ENCODE measurements at regions not wholly inside any gene's neighbourhood (a gene's known extent, or its start where the extent isn't known, plus 50 kb on each side); places are given as distances from the start of the nearest gene placed in this dataset.

DNA sequence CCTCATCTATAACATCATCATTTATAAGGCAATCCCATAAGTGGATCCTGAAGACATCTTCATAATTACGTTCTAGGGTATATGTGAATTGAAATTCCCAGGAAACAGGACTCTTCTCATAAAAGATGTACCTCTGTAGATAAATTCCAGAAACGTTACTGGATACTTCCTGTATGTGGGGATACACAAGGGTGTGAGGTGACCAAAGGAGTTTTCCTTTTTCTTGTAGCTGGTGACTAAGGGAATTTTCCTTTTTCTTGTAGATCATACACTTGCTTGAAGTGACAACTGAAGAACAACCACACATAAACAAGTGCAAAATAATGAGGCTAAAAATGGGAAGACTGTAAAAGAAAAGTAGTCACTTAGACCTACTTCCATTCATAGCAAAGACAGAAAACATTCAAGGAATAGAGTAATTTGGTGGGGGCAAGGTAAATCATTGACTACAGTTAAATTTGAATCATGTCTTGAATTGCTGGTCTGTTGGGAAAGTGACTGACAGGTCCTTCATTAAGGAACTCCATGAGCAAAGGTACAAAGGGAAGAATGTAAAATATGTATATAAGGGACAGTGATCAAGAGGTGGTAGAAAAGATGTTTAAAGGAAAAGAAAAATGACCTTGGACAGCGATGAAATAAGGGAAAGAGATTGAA, 53.2 kb upstream of the UBE2E3 start:
- Histone ChIP-seq H3K36me3 (ENCODE audit: low read depth) (no peaks in the 10 kb centered on the region), H3K4me2 (no peak overlapping the region), H3F3A (ENCODE audit: insufficient read depth, low read depth) (no peaks in the 10 kb centered on the region), H3K79me2 (ENCODE audit: low read depth) (no peaks in the 10 kb centered on the region), H3K27me3 (ENCODE audit: insufficient read depth, low read depth) (no peaks in the 10 kb centered on the region), H2AFZ (0 out of 2 replicates have a peak overlapping the region, but pooled peaks have one; percentile 3), H3K4me1 (replicated peaks; ENCODE audit: insufficient read depth) (no peaks in the 10 kb centered on the region), H3K4me3 (no peak overlapping the region), H3K9me3 (ENCODE audit: insufficient read depth, low read depth) (no peaks in the 10 kb centered on the region), H3K9me2 (ENCODE audit: insufficient read depth) (no peaks in the 10 kb centered on the region), H3K27ac (no peak overlapping the region), H4K20me1 (ENCODE audit: insufficient read depth) (no peaks in the 10 kb centered on the region; the same call in 1 of the 2 replicates)
- DNase-seq: no peak
- ChIA-PET CTCF (no interaction called here), POLR2A (ENCODE audit: unreplicated experiment) (no interaction called here)
- BruUV-seq (replicated peaks): no TSS peak
- intact Hi-C loops (cut with micrococcal nuclease; ENCODE audit: unreplicated experiment): no loop called here
- TF ChIP-seq, protein P1, sequence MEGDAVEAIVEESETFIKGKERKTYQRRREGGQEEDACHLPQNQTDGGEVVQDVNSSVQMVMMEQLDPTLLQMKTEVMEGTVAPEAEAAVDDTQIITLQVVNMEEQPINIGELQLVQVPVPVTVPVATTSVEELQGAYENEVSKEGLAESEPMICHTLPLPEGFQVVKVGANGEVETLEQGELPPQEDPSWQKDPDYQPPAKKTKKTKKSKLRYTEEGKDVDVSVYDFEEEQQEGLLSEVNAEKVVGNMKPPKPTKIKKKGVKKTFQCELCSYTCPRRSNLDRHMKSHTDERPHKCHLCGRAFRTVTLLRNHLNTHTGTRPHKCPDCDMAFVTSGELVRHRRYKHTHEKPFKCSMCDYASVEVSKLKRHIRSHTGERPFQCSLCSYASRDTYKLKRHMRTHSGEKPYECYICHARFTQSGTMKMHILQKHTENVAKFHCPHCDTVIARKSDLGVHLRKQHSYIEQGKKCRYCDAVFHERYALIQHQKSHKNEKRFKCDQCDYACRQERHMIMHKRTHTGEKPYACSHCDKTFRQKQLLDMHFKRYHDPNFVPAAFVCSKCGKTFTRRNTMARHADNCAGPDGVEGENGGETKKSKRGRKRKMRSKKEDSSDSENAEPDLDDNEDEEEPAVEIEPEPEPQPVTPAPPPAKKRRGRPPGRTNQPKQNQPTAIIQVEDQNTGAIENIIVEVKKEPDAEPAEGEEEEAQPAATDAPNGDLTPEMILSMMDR (conservative IDR thresholded peaks at IDR 0.05): no peak
- TF ChIP-seq EZH2 (IDR thresholded peaks at IDR 0.05; ENCODE audit: low read depth): no peak

DNA sequence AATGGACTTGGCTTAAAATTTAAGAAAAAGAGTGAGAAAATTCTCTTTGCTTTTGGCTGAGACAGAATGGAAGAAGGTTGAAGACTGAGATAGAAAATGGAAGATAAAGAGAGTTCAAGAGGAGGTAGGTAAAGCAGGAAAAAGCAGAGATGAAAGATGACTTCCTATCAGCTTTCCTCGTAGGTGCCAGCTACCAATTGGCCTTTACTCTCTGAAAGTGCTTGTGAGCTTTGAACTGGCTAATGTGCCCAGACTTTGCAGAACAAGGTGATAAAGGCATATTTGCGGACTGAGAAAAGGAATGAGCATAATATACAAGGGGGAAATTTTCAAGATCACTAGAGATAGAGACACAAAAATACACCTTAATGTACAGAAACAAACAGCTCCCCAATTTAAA, 54.7 kb upstream of the UBE2E3 start:
- CTCF ChIA-PET: no interaction called here
- Histone ChIP-seq H3K4me2 (no peak overlapping the region), H3K36me3 (ENCODE audit: low read depth) (no peaks in the 10 kb centered on the region), H3K9me3 (ENCODE audit: insufficient read depth, low read depth) (no peaks in the 10 kb centered on the region), H2AFZ (no peak overlapping the region; the same call in 1 of the 2 replicates), H3K27ac (no peak overlapping the region), H4K20me1 (ENCODE audit: insufficient read depth) (no peaks in the 10 kb centered on the region; the same call in 1 of the 2 replicates), H3K9me2 (ENCODE audit: insufficient read depth) (no peaks in the 10 kb centered on the region), H3K4me3 (no peak overlapping the region), H3K79me2 (ENCODE audit: low read depth) (no peaks in the 10 kb centered on the region), H3F3A (ENCODE audit: insufficient read depth, low read depth) (no peaks in the 10 kb centered on the region), H3K27me3 (ENCODE audit: insufficient read depth, low read depth) (no peaks in the 10 kb centered on the region), H3K4me1 (replicated peaks; ENCODE audit: insufficient read depth) (no peaks in the 10 kb centered on the region)
- intact Hi-C loops (cut with micrococcal nuclease; ENCODE audit: unreplicated experiment): no loop called here
- POLR2A ChIA-PET (ENCODE audit: unreplicated experiment): interaction anchor here (0.6 kb wide), 1 partner anchor 200 kb away, joined by 3 read pairs; no protein-coding TSS in a partner anchor
- DNase-seq: no peak
- TF ChIP-seq, protein P1 (conservative IDR thresholded peaks at IDR 0.05): no peak
- TF ChIP-seq EZH2 (IDR thresholded peaks at IDR 0.05; ENCODE audit: low read depth): no peak
- no TSS peak for BruUV-seq (replicated peaks)

DNA sequence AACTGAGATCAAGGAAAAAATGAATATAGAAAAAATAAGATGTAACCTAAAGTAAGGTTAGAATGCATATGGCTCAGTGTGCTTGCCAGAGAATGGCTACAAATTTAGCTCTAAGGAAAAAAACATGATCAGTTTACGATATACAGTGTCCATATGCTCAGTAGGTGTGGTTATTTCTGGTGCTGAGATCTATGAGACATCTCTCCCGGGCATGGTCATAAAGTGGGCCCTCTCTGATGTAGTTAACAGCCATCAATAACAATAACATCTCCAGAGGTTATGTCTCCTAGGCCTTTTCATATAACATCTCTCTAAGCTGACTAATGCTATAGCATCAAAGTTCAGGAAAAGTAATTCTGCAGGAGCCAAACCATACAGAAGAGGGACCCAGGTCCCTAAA, 56.3 kb upstream of the UBE2E3 start:
- Histone ChIP-seq H3K36me3 (ENCODE audit: low read depth) (no peaks in the 10 kb centered on the region), H3K9me2 (ENCODE audit: insufficient read depth) (no peaks in the 10 kb centered on the region), H3K27ac (no peak overlapping the region), H3K4me2 (no peak overlapping the region), H3K4me3 (no peak overlapping the region), H3F3A (ENCODE audit: insufficient read depth, low read depth) (no peaks in the 10 kb centered on the region), H3K27me3 (ENCODE audit: insufficient read depth, low read depth) (no peaks in the 10 kb centered on the region), H3K79me2 (ENCODE audit: low read depth) (no peaks in the 10 kb centered on the region), H3K4me1 (replicated peaks; ENCODE audit: insufficient read depth) (no peaks in the 10 kb centered on the region), H4K20me1 (ENCODE audit: insufficient read depth) (no peaks in the 10 kb centered on the region; the same call in 1 of the 2 replicates), H3K9me3 (ENCODE audit: insufficient read depth, low read depth) (no peaks in the 10 kb centered on the region), H2AFZ (no peak overlapping the region)
- no peak for TF ChIP-seq EZH2 (IDR thresholded peaks at IDR 0.05; ENCODE audit: low read depth)
- intact Hi-C loops (cut with micrococcal nuclease; ENCODE audit: unreplicated experiment): no loop called here
- CTCF ChIA-PET: no interaction called here
- POLR2A ChIA-PET (ENCODE audit: unreplicated experiment): interaction anchor here (0.6 kb wide), 1 partner anchor 251 kb away, joined by 5 read pairs; no protein-coding TSS in a partner anchor
- no peak for DNase-seq
- BruUV-seq (replicated peaks): no TSS peak
